ENCODE measurements at regions not wholly inside any gene's neighbourhood (a gene's known extent, or its start where the extent isn't known, plus 50 kb on each side); places are given as distances from the start of the nearest gene placed in this dataset.
A peak's percentile ranks its signal among the peaks of the same experiment; 100 is the strongest.

DNA sequence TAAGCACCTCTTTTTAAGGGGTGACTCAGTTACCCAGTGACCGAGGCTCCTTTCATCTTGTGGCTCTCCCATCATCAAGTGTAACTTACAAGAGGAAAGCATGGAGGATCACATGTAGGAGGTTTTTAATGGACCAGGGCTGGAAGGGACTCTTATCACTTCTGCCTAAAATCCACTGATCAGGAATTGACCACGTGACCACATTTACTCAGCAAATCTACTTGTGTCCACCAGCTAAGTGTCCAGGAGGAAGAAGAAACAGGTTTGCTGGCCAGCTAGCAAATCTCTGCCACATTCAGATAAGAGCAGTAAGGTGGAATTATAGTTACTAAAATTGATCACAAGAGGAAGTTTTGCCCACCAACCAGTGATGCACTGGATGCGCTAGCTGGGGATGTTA lies 486.0 kb downstream of the ENC1 start:
- TF ChIP-seq, protein P1, sequence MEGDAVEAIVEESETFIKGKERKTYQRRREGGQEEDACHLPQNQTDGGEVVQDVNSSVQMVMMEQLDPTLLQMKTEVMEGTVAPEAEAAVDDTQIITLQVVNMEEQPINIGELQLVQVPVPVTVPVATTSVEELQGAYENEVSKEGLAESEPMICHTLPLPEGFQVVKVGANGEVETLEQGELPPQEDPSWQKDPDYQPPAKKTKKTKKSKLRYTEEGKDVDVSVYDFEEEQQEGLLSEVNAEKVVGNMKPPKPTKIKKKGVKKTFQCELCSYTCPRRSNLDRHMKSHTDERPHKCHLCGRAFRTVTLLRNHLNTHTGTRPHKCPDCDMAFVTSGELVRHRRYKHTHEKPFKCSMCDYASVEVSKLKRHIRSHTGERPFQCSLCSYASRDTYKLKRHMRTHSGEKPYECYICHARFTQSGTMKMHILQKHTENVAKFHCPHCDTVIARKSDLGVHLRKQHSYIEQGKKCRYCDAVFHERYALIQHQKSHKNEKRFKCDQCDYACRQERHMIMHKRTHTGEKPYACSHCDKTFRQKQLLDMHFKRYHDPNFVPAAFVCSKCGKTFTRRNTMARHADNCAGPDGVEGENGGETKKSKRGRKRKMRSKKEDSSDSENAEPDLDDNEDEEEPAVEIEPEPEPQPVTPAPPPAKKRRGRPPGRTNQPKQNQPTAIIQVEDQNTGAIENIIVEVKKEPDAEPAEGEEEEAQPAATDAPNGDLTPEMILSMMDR (IDR thresholded peaks at IDR 0.05; ENCODE audit: insufficient read depth, low read length, severe bottlenecking) = no peak
- no peak for FAIRE-seq
- no peak for DNase-seq (ENCODE audit: low read depth)
- Histone ChIP-seq H3K36me3 (ENCODE audit: control insufficient read depth, insufficient read depth, low read length) (no peaks in the 10 kb centered on the region), H3K27me3 (ENCODE audit: control insufficient read depth, insufficient read depth, low read length) (no peaks in the 10 kb centered on the region), H3K4me3 (ENCODE audit: low read depth, low read length) (no peak overlapping the region)

DNA sequence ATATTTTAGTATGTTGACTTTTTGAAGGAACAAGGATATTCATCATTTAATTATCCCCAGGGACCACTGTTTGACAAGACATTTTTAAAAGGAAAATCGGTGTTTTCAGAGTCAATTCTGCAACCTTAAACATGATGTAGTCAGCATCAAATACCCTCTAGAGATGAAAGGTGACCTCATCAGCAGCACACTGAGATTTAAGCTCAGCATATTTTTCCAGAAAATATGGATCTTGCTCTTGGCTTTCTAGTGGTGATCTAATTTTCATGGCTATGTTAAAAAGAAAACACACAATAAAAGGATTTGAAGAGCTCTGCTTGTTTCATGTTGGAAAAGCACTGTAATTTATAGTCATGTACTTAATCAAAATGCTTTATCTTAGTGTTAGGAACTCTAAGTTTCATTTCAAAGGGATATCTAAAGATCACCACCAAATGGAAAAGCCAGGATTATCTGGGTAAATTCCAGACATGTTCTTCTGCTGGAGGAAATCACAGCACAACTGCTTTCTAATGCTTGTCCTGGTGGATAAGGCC lies 487.2 kb downstream of the ENC1 start:
- Histone ChIP-seq H3K36me3 (ENCODE audit: control insufficient read depth, insufficient read depth, low read length) (no peaks in the 10 kb centered on the region), H3K4me3 (ENCODE audit: low read depth, low read length) (no peak overlapping the region), H3K27me3 (ENCODE audit: control insufficient read depth, insufficient read depth, low read length) (no peaks in the 10 kb centered on the region)
- DNase-seq (ENCODE audit: low read depth) = no peak
- FAIRE-seq = no peak
- TF ChIP-seq, protein P1 (IDR thresholded peaks at IDR 0.05; ENCODE audit: insufficient read depth, low read length, severe bottlenecking) = no peak

DNA sequence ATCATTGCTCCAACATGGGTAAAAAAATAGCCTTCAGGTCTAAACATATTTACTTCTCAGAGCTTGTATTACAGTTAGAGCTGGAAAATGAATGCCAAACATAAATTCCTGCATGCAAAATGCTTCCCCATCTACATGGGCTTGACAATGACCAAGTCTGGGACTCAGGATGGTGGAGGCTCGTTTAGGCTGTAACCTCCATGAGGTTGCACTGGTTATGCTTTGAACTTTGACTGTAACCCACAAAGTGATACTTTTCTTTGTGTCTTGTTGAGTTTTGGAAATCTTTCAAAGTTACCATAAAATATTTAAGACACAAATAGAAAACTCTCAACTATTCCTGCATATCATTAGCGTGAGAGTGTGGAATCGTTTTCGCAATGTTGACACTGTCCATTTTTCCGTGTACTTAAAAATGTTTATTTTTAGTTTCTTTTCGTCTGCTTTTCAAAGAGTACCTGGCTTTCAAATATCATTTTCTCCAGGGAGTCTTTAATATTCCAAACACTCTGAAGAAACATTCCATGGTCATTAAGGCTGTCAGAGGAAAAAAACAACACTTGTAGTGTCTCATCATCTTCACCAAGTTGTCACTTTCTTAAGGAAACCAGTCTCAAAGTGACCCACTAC lies 487.8 kb downstream of the ENC1 start:
- TF ChIP-seq, protein P1 (IDR thresholded peaks at IDR 0.05; ENCODE audit: insufficient read depth, low read length, severe bottlenecking) = no peak
- DNase-seq (ENCODE audit: low read depth) (no peak), FAIRE-seq (no peak)
- Histone ChIP-seq H3K27me3 (ENCODE audit: control insufficient read depth, insufficient read depth, low read length) (no peaks in the 10 kb centered on the region), H3K4me3 (ENCODE audit: low read depth, low read length) (no peak overlapping the region), H3K36me3 (ENCODE audit: control insufficient read depth, insufficient read depth, low read length) (no peaks in the 10 kb centered on the region)

DNA sequence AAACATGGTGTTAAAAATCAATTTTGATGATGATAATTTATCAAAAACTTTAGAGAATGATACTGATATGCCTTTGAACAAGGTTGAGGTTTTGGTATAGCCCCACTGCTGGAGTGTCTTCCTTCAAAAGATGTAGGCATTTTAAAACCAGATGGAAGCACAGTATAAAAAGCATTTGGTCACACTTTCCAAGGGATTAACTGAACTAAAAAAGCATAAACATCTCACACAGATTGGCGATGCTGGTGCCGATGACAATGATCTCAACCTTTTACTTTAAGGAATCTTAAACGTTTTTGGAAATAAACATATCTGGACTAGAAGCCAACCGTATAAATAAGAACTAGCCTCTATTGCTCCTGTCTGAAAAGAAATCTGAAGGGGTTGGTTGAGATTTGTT lies 488.4 kb downstream of the ENC1 start:
- FAIRE-seq = no peak
- H3K27me3 ChIP-seq (ENCODE audit: control insufficient read depth, insufficient read depth, low read length) = no peaks in the 10 kb centered on the region
- no peak for DNase-seq (ENCODE audit: low read depth)
- H3K4me3 ChIP-seq (ENCODE audit: low read depth, low read length) = no peak overlapping the region
- TF ChIP-seq, protein P1 (IDR thresholded peaks at IDR 0.05; ENCODE audit: insufficient read depth, low read length, severe bottlenecking) = no peak
- H3K36me3 ChIP-seq (ENCODE audit: control insufficient read depth, insufficient read depth, low read length) = no peaks in the 10 kb centered on the region

DNA sequence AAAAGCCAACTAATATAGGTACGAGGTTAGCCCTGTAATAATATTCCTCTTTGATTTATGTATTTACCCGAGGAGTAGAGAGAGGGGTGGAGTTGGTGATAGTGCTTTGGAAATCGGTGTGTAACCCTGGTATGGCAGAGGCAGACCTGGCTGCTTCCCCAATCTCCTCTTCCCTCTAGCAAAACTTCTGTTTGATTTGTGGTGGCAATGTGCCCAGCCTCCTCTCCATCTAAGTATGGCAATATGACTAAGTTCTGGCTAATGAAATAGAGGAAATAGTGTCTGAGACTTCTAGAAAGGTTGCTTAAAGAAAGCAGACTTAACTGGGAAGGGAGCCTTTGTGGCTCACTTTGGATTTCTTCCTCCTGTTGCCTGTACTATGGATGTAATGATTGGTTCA lies 491.1 kb downstream of the ENC1 start:
- no peak overlapping the region for H3K4me3 ChIP-seq (ENCODE audit: low read depth, low read length)
- no peaks in the 10 kb centered on the region for H3K27me3 ChIP-seq (ENCODE audit: control insufficient read depth, insufficient read depth, low read length)
- DNase-seq (ENCODE audit: low read depth) (peak; percentile 87), FAIRE-seq (peak; percentile 93)
- TF ChIP-seq, protein P1 (IDR thresholded peaks at IDR 0.05; ENCODE audit: insufficient read depth, low read length, severe bottlenecking) = no peak
- H3K36me3 ChIP-seq (ENCODE audit: control insufficient read depth, insufficient read depth, low read length) = no peaks in the 10 kb centered on the region

DNA sequence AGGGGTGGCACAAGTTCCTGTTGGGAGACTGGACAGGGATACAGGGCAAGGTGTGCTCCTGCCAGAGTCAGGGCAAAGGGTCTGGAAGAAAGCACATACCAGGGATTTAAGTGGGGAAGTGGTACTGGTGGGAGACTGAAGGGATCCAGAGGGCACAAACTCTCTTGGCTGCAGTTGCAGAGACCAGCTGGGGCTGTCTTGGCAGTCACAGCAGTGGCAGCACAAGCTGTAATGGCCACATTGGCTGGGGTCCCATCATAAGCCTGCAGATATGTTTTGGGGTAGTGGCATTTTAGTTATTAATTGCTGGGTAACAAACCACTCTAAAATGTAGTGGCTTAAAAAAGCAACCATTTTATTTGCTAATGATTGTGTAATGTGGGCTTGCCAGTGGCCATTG lies 492.2 kb downstream of the ENC1 start:
- no peak for FAIRE-seq
- TF ChIP-seq, protein P1 (IDR thresholded peaks at IDR 0.05; ENCODE audit: insufficient read depth, low read length, severe bottlenecking) = no peak

More for the DNA sequence above, 492.2 kb downstream of the ENC1 start:
- H3K4me3 ChIP-seq (ENCODE audit: low read depth, low read length) = no peak overlapping the region
- no peaks in the 10 kb centered on the region for H3K27me3 ChIP-seq (ENCODE audit: control insufficient read depth, insufficient read depth, low read length)
- H3K36me3 ChIP-seq (ENCODE audit: control insufficient read depth, insufficient read depth, low read length) = no peaks in the 10 kb centered on the region
- DNase-seq (ENCODE audit: low read depth) = no peak

All from bronchial epithelial cell (primary cell).